ENCODE measurements at regions not wholly inside any gene's neighbourhood (a gene's known extent, or its start where the extent isn't known, plus 50 kb on each side); places are given as distances from the start of the nearest gene placed in this dataset.

DNA sequence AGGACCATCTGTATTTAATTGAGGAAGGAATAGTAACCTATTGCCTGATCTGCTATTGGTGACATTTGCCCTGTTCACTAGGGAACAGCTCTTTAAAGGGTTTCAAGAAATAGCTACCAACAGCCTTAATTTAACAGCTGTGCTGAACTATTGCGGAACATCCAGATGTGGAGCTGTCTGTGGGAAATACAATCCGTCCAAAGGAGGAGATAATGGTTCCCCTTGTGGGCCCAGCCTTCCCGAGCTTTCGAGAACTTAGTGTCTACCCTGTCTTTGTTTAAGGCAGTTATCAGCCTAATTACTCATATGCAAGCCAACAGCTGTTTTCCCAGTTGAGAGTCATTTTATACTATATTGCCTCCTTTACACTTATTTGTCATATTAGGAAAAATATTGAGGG, 398.6 kb downstream of the WDR72 start:
- Histone ChIP-seq H3K4me1 (no peaks in the 10 kb centered on the region), H3K36me3 (no peaks in the 10 kb centered on the region), H3K27me3 (no peaks in the 10 kb centered on the region), H3K27ac (no peak overlapping the region), H3K9me3 (no peaks in the 10 kb centered on the region), H3K4me3 (no peak overlapping the region)
- intact Hi-C loops (cut with DNase I) = no loop called here
- TF ChIP-seq POLR2AphosphoS5 (IDR thresholded peaks at IDR 0.05; ENCODE audit: insufficient read depth in 1 of 2, low read depth in 1 of 2) (no peak), POLR2A (IDR thresholded peaks at IDR 0.05) (no peak)
- TF ChIP-seq, protein P1, sequence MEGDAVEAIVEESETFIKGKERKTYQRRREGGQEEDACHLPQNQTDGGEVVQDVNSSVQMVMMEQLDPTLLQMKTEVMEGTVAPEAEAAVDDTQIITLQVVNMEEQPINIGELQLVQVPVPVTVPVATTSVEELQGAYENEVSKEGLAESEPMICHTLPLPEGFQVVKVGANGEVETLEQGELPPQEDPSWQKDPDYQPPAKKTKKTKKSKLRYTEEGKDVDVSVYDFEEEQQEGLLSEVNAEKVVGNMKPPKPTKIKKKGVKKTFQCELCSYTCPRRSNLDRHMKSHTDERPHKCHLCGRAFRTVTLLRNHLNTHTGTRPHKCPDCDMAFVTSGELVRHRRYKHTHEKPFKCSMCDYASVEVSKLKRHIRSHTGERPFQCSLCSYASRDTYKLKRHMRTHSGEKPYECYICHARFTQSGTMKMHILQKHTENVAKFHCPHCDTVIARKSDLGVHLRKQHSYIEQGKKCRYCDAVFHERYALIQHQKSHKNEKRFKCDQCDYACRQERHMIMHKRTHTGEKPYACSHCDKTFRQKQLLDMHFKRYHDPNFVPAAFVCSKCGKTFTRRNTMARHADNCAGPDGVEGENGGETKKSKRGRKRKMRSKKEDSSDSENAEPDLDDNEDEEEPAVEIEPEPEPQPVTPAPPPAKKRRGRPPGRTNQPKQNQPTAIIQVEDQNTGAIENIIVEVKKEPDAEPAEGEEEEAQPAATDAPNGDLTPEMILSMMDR (IDR thresholded peaks at IDR 0.05) = no peak
- no peak for DNase-seq (ENCODE audit: extremely low spot score in 2 of 2)

DNA sequence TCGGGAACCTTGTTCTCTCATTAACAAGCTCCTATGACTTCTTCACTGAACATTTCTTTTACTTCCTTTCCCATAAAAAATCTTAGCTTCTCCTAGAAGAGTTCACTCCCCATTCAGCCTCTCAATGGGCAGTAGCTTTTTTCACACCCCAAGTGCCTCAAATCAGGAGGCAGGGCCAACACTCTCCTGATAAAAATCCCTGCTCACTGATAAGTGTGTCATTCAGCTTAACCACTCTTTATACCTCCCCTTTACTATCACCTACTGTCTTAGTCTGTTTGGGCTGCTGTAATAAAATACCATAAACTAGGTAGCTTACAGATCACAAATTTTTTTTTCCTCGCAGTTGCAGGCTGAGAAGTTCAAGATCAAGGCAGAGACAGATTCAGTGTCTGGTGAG, 400.4 kb downstream of the WDR72 start:
- no peak for DNase-seq (ENCODE audit: extremely low spot score in 2 of 2)
- intact Hi-C loops (cut with DNase I) = no loop called here
- no peaks in the 10 kb centered on the region for H3K4me1 ChIP-seq
- no peak overlapping the region for H3K27ac ChIP-seq
- H3K9me3 ChIP-seq = no peaks in the 10 kb centered on the region
- TF ChIP-seq POLR2AphosphoS5 (IDR thresholded peaks at IDR 0.05; ENCODE audit: insufficient read depth in 1 of 2, low read depth in 1 of 2) = no peak
- no peak for TF ChIP-seq POLR2A (IDR thresholded peaks at IDR 0.05)
- TF ChIP-seq, protein P1 (IDR thresholded peaks at IDR 0.05) = no peak
- no peaks in the 10 kb centered on the region for H3K36me3 ChIP-seq
- no peak overlapping the region for H3K4me3 ChIP-seq
- H3K27me3 ChIP-seq = no peaks in the 10 kb centered on the region

GRCh38 chr15:53354874-53355273, 404.6 kb downstream of the WDR72 start:
- TF ChIP-seq, protein P1 (IDR thresholded peaks at IDR 0.05) = no peak
- TF ChIP-seq POLR2A (IDR thresholded peaks at IDR 0.05) (no peak), POLR2AphosphoS5 (IDR thresholded peaks at IDR 0.05; ENCODE audit: insufficient read depth in 1 of 2, low read depth in 1 of 2) (no peak)
- Histone ChIP-seq H3K36me3 (no peaks in the 10 kb centered on the region), H3K4me1 (no peaks in the 10 kb centered on the region), H3K27ac (no peak overlapping the region), H3K9me3 (no peaks in the 10 kb centered on the region), H3K4me3 (no peak overlapping the region), H3K27me3 (no peaks in the 10 kb centered on the region)
- intact Hi-C loops (cut with DNase I) = no loop called here
- no peak for DNase-seq (ENCODE audit: extremely low spot score in 2 of 2)

DNA sequence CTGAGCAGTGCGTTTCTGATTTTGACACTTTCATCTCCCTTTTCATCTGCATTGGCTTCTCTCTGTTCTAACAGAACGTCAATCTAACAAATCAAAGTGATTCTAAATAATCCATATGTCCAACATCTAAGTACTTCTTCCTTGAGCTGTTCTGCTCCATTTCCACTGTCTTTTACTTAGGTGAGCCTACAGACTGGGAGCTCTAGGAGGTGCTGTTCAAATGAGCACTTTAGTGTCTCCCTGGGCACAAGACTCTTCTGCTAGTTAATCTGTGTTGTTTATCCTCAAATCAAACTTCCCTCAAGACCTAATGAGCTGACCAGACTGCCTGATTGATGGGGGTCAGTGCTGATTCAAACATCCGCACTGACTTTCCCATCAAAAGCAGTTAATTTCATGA, 408.1 kb downstream of the WDR72 start:
- Histone ChIP-seq H3K27ac (no peak overlapping the region), H3K4me1 (no peaks in the 10 kb centered on the region), H3K27me3 (no peaks in the 10 kb centered on the region), H3K36me3 (no peaks in the 10 kb centered on the region), H3K4me3 (no peak overlapping the region), H3K9me3 (no peaks in the 10 kb centered on the region)
- no peak for TF ChIP-seq POLR2A (IDR thresholded peaks at IDR 0.05)
- TF ChIP-seq POLR2AphosphoS5 (IDR thresholded peaks at IDR 0.05; ENCODE audit: insufficient read depth in 1 of 2, low read depth in 1 of 2) = no peak
- TF ChIP-seq, protein P1 (IDR thresholded peaks at IDR 0.05) = no peak
- intact Hi-C loops (cut with DNase I) = no loop called here
- DNase-seq (ENCODE audit: extremely low spot score in 2 of 2) = no peak

- intact Hi-C loops (cut with DNase I) = no loop called here
- Histone ChIP-seq H3K27me3 (no peaks in the 10 kb centered on the region), H3K4me1 (no peaks in the 10 kb centered on the region), H3K27ac (no peak overlapping the region), H3K9me3 (no peaks in the 10 kb centered on the region), H3K4me3 (no peak overlapping the region), H3K36me3 (no peaks in the 10 kb centered on the region)
- TF ChIP-seq, protein P1 (IDR thresholded peaks at IDR 0.05) = no peak
- TF ChIP-seq POLR2AphosphoS5 (IDR thresholded peaks at IDR 0.05; ENCODE audit: insufficient read depth in 1 of 2, low read depth in 1 of 2) (no peak), POLR2A (IDR thresholded peaks at IDR 0.05) (no peak)
- no peak for DNase-seq (ENCODE audit: extremely low spot score in 2 of 2)
Observed at GRCh38 chr15:53346583-53346982, 412.9 kb downstream of the WDR72 start.

Data from vagina (tissue), 2 donors.